ENCODE measurements at regions not wholly inside any gene's neighbourhood (a gene's known extent, or its start where the extent isn't known, plus 50 kb on each side); places are given as distances from the start of the nearest gene placed in this dataset.

DNA sequence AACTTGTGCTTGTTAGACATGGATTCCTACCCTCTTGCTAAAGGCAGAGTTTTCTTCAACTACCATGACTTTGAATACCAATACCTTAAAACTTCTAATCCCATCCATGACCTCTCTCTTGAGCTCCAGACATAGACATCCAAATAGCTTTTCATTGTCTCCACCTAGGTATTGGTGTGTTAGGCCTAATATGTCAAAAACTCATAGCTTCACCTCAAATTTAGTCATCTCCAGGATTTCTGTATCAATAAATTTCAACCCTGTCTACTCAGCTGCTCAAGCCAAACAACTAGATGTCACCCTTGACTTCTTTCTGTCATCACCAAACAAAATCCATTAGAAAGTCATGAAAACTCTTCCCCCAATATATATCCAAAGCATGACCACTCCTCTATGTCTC lies 617.7 kb upstream of the GRIA3 start:
- peaks cover 51% of the 10 kb centered on the region for H3K9me3 Mint-ChIP-seq (ENCODE audit: low read depth)
- no peaks in the 10 kb centered on the region for H3K27me3 Mint-ChIP-seq (ENCODE audit: low read depth)
- DNase-seq (ENCODE audit: low spot score) = no peak
- TF ChIP-seq, protein P1, sequence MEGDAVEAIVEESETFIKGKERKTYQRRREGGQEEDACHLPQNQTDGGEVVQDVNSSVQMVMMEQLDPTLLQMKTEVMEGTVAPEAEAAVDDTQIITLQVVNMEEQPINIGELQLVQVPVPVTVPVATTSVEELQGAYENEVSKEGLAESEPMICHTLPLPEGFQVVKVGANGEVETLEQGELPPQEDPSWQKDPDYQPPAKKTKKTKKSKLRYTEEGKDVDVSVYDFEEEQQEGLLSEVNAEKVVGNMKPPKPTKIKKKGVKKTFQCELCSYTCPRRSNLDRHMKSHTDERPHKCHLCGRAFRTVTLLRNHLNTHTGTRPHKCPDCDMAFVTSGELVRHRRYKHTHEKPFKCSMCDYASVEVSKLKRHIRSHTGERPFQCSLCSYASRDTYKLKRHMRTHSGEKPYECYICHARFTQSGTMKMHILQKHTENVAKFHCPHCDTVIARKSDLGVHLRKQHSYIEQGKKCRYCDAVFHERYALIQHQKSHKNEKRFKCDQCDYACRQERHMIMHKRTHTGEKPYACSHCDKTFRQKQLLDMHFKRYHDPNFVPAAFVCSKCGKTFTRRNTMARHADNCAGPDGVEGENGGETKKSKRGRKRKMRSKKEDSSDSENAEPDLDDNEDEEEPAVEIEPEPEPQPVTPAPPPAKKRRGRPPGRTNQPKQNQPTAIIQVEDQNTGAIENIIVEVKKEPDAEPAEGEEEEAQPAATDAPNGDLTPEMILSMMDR (IDR thresholded peaks at IDR 0.05) = no peak
- no peaks in the 10 kb centered on the region for H3K4me1 Mint-ChIP-seq (ENCODE audit: low read depth)
- H3K27ac Mint-ChIP-seq (ENCODE audit: unreplicated experiment) = no peak overlapping the region
- no peak overlapping the region for H3K4me3 Mint-ChIP-seq (ENCODE audit: unreplicated experiment)
- no peaks in the 10 kb centered on the region for H3K36me3 Mint-ChIP-seq (ENCODE audit: low read depth)

DNA sequence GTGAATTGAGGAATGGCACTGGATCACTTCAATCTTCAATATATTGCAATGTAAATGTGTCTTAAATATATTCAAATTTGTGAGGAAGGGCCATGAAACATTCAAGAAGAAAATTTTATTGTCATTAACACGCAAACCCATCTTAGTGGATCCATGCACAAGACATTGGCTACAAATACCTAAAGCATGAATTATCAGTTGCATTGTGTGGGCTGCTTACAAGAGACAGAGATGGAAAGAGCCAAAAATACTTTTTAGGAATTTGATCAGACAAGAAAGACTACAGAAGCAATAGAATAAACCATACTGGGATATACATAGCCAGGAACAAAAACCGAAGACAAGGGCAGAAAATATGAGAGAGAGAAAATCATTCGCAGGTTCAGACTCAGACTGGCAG lies 616.2 kb upstream of the GRIA3 start:
- TF ChIP-seq, protein P1 (IDR thresholded peaks at IDR 0.05) = no peak
- no peak overlapping the region for H3K4me3 Mint-ChIP-seq (ENCODE audit: unreplicated experiment)
- peaks cover 1% of the 10 kb centered on the region for H3K36me3 Mint-ChIP-seq (ENCODE audit: low read depth)
- peaks cover 54% of the 10 kb centered on the region for H3K9me3 Mint-ChIP-seq (ENCODE audit: low read depth)
- no peak for DNase-seq (ENCODE audit: low spot score)
- no peaks in the 10 kb centered on the region for H3K27me3 Mint-ChIP-seq (ENCODE audit: low read depth)
- no peaks in the 10 kb centered on the region for H3K4me1 Mint-ChIP-seq (ENCODE audit: low read depth)
- H3K27ac Mint-ChIP-seq (ENCODE audit: unreplicated experiment) = no peak overlapping the region

DNA sequence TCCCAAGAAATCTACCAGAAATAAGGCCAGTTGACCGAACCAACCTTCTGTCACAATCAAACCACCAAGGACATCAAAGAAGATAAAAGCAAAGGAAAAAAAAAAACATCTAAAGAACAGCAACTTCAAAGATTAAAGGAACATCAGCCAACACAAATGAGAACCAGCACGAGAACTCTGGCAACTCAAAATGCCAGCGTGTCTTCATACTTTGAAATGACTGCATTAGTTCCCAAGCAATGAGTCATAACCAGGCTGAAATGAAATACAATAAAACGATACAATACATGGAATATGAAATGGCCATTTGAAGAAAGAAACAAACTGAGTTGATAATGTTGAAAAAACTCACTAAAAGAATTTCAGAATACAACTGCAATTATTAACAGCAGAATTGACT lies 611.6 kb upstream of the GRIA3 start:
- Mint-ChIP-seq H3K27ac (ENCODE audit: unreplicated experiment) (no peak overlapping the region), H3K9me3 (ENCODE audit: low read depth) (peaks cover 43% of the 10 kb centered on the region), H3K4me3 (ENCODE audit: unreplicated experiment) (no peak overlapping the region), H3K4me1 (ENCODE audit: low read depth) (no peaks in the 10 kb centered on the region), H3K36me3 (ENCODE audit: low read depth) (peaks cover 1% of the 10 kb centered on the region), H3K27me3 (ENCODE audit: low read depth) (no peaks in the 10 kb centered on the region)
- DNase-seq (ENCODE audit: low spot score) = no peak
- TF ChIP-seq, protein P1 (IDR thresholded peaks at IDR 0.05) = no peak

DNA sequence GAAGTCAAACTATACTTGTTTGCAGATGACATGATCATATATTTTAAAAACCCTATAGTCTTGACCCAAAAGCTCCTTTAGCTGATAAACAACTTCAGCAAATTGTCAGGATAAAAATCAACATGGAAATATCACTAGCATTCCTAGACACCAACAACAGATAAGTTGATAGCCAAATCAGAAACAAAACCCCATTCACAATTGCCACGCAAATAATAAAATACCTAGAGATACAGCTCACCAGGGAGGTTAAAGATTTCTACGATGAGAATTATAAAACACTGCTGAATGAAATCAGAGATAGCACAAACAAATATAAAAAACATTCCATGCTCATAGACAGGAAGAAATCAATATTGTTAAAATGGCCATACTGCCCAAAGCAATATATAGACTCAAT lies 605.0 kb upstream of the GRIA3 start:
- no peak overlapping the region for H3K27ac Mint-ChIP-seq (ENCODE audit: unreplicated experiment)
- TF ChIP-seq, protein P1 (IDR thresholded peaks at IDR 0.05) = no peak
- H3K9me3 Mint-ChIP-seq (ENCODE audit: low read depth) = peaks cover 31% of the 10 kb centered on the region
- DNase-seq (ENCODE audit: low spot score) = no peak
- no peaks in the 10 kb centered on the region for H3K27me3 Mint-ChIP-seq (ENCODE audit: low read depth)
- no peaks in the 10 kb centered on the region for H3K4me1 Mint-ChIP-seq (ENCODE audit: low read depth)
- H3K4me3 Mint-ChIP-seq (ENCODE audit: unreplicated experiment) = no peak overlapping the region
- no peaks in the 10 kb centered on the region for H3K36me3 Mint-ChIP-seq (ENCODE audit: low read depth)

DNA sequence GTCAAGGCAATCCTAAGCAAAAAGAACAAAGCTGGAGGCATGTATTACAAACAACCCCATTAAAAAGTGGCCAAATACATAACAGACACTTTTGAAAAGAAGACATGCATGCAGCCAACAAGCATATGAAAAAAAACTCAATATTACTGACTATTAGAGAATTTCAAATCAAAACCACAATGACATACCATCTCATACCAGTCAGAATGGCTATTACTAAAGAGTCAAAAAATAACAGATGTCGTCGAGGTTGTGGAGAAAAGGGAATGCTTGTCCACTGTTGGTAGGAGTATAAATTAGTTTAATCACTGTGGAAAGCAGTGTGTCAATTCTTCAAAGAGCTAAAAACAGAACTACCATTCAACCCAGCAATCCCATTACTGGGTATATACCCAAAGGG lies 604.6 kb upstream of the GRIA3 start:
- DNase-seq (ENCODE audit: low spot score) = no peak
- Mint-ChIP-seq H3K27me3 (ENCODE audit: low read depth) (no peaks in the 10 kb centered on the region), H3K9me3 (ENCODE audit: low read depth) (peaks cover 30% of the 10 kb centered on the region), H3K27ac (ENCODE audit: unreplicated experiment) (no peak overlapping the region), H3K4me1 (ENCODE audit: low read depth) (no peaks in the 10 kb centered on the region), H3K36me3 (ENCODE audit: low read depth) (no peaks in the 10 kb centered on the region), H3K4me3 (ENCODE audit: unreplicated experiment) (no peak overlapping the region)
- TF ChIP-seq, protein P1 (IDR thresholded peaks at IDR 0.05) = no peak
